Lung (tissue), 11 donors: ENCODE measurements at regions not wholly inside any gene's neighbourhood (a gene's known extent, or its start where the extent isn't known, plus 50 kb on each side); places are given as distances from the start of the nearest gene placed in this dataset.

ENCODE experiments used
- ATAC-seq: fragments of 200-7000 bp; cut with Tn5 transposase; one replicate; pipeline ENCODE4 v1.9.1; 2020; ENCODE audit warnings: moderate number of reproducible peaks; ENCODE audit not compliant: insufficient read depth, low FRiP score
- DNase-seq, 3 donors: peaks; one replicate each; pipeline ENCODE4 v3.0.0-alpha.2; 2013 to 2017
- H3K27ac ChIP-seq, 2 donors: one replicate each; pipeline ENCODE4 v1.5.1; 2013; ENCODE audit warnings: mild to moderate bottlenecking in 2 of 2, moderate library complexity in 2 of 2, control low read depth in 1 of 2, inconsistent platforms in 1 of 2, low read depth in 1 of 2, low read length in 1 of 2
- H3K27me3 ChIP-seq, 3 donors: one replicate each; pipeline ENCODE4 v1.5.1; 2013; ENCODE audit warnings: low read length in 2 of 3; ENCODE audit not compliant: control insufficient read depth in 3 of 3, insufficient read depth in 3 of 3
- H3K36me3 ChIP-seq, 4 donors: one replicate each; pipeline ENCODE4 v1.5.1; 2013; ENCODE audit warnings: low read length in 4 of 4, mild to moderate bottlenecking in 1 of 4, moderate library complexity in 1 of 4; ENCODE audit not compliant: control insufficient read depth in 4 of 4, insufficient read depth in 4 of 4
- H3K4me1 ChIP-seq, 5 donors: one replicate each; pipeline ENCODE4 v1.5.1; 2013; ENCODE audit warnings: low read length in 5 of 5, mild to moderate bottlenecking in 2 of 5, moderate library complexity in 1 of 5; ENCODE audit not compliant: control insufficient read depth in 5 of 5, insufficient read depth in 5 of 5
- H3K4me3 ChIP-seq: one replicate; pipeline ENCODE4 v1.5.1; 2013; ENCODE audit warnings: mild to moderate bottlenecking, control low read depth, moderate library complexity
- H3K9ac ChIP-seq, 2 donors: one replicate each; pipeline ENCODE4 v1.5.1; 2013; ENCODE audit warnings: low read length in 2 of 2, control low read depth in 1 of 2; ENCODE audit not compliant: insufficient read depth in 1 of 2
- H3K9me3 ChIP-seq, 4 donors: one replicate each; pipeline ENCODE4 v1.5.1; 2013; ENCODE audit warnings: low read length in 3 of 4, mild to moderate bottlenecking in 1 of 4, moderate library complexity in 1 of 4; ENCODE audit not compliant: control insufficient read depth in 4 of 4, insufficient read depth in 3 of 4
- WGBS, 2 donors: extraction: QIAGEN DNeasy Blood & Tissue Kit; methylation state at CpG; one replicate each; pipeline ENCODE4 v1.1.7; 2013; 5-methylcytosine and 5-hydroxymethylcytosine counted together
- TF ChIP-seq, protein P1 (sequence below): IDR thresholded peaks from 2 replicates; pipeline ENCODE4 v1.5.1; 2012; ENCODE audit warnings: mild to moderate bottlenecking; ENCODE audit errors: control extremely low read depth, extremely low read depth
- donor health status: control.
- donor health status: control.
- donor health status: Bipolar disorder and iron deficiency.
- donor health status: healthy.
- donor health status: DM: yes; HTN: yes; CAD: no.

DNA sequence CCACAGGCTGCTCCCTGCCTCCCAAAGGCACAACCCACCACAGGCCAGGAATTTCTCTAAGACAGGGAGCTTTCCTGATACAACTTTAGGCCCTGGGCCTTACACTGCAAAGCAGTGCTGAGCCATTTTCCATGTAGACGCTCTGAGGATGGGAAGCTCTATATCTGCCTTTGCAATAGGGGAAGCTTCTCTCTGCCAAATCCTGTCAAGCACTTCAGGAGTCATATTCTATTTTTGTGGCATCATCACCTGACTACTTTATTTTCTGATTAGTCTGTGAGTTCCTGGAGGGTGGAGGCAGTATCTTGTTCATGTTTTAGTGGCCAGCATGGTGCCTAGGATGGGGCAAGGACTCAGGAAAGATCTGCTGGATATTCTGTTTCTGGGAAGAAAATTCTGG, 382.0 kb downstream of the ZNF536 start:
- Histone ChIP-seq H3K27me3 (no peaks in the 10 kb centered on the region), H3K4me1 (peaks cover 0 to 1% (median 0%) of the 10 kb centered on the region in 5 donors), H3K9ac (no peak overlapping the region), H3K9me3 (peaks cover 0 to 14% (median 8%) of the 10 kb centered on the region in 4 donors), H3K27ac (no peak overlapping the region), H3K36me3 (no peaks in the 10 kb centered on the region), H3K4me3 (no peak overlapping the region)
- ATAC-seq (no peak), DNase-seq (no peak)
- TF ChIP-seq, protein P1, sequence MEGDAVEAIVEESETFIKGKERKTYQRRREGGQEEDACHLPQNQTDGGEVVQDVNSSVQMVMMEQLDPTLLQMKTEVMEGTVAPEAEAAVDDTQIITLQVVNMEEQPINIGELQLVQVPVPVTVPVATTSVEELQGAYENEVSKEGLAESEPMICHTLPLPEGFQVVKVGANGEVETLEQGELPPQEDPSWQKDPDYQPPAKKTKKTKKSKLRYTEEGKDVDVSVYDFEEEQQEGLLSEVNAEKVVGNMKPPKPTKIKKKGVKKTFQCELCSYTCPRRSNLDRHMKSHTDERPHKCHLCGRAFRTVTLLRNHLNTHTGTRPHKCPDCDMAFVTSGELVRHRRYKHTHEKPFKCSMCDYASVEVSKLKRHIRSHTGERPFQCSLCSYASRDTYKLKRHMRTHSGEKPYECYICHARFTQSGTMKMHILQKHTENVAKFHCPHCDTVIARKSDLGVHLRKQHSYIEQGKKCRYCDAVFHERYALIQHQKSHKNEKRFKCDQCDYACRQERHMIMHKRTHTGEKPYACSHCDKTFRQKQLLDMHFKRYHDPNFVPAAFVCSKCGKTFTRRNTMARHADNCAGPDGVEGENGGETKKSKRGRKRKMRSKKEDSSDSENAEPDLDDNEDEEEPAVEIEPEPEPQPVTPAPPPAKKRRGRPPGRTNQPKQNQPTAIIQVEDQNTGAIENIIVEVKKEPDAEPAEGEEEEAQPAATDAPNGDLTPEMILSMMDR = no peak
- WGBS, 2 donors = 79 to 85% methylated on average over 1 of the region's 1 CpG

DNA sequence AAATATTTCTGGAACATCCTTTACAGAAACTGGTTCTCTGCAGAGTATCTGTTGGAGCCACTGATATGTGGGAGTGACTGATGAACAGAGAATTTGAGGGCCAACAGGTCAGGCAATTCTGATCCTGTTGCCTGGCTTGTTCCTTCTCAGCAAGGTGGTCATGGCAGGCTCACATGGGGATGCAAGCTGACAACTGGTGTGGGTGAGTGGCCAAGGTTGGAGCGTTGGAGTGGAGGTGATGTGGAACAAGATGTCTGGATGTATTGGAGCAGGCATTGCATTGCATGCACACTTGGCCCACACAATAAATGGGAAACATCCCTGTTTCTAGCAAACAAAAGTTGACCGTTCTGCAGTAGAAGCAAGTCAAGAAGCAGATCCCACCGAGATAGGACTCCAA, 380.7 kb downstream of the ZNF536 start:
- Histone ChIP-seq H3K27me3 (no peaks in the 10 kb centered on the region), H3K27ac (no peak overlapping the region), H3K36me3 (no peaks in the 10 kb centered on the region), H3K4me3 (no peak overlapping the region), H3K9me3 (peaks cover 0 to 12% (median 8%) of the 10 kb centered on the region in 4 donors), H3K9ac (no peak overlapping the region), H3K4me1 (no peaks in the 10 kb centered on the region)
- WGBS, 2 donors = 81 to 86% methylated on average over 3 of the region's 3 CpGs
- ATAC-seq (no peak), DNase-seq (no peak)
- TF ChIP-seq, protein P1 = no peak

DNA sequence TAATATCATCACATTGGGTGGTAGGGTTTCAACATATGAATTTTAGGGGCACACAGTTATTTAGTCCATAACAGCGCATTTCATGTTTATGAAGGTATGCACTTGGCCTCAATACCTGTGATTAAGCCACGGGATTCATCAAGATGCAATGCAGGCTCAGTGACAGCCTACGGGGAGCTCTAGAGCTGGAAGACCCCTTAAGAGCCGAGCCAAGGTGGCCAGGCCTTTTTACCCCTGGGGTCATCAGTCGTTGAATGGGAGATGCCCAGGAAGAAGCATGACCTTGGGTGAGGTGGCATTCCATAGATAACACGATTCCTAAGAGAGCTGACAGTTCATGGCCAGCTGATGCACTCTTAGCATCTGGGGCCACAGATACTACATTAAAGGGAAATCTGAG, 380.0 kb downstream of the ZNF536 start:
- WGBS, 2 donors = 73 to 88% methylated on average over 6 of the region's 6 CpGs
- no peaks in the 10 kb centered on the region for H3K27me3 ChIP-seq
- ATAC-seq (no peak), DNase-seq (no peak)
- peaks cover 0 to 12% (median 8%) of the 10 kb centered on the region in 4 donors for H3K9me3 ChIP-seq
- H3K4me3 ChIP-seq = no peak overlapping the region
- no peak overlapping the region for H3K9ac ChIP-seq
- H3K27ac ChIP-seq = no peak overlapping the region
- H3K4me1 ChIP-seq = no peaks in the 10 kb centered on the region
- TF ChIP-seq, protein P1 = no peak
- no peaks in the 10 kb centered on the region for H3K36me3 ChIP-seq

DNA sequence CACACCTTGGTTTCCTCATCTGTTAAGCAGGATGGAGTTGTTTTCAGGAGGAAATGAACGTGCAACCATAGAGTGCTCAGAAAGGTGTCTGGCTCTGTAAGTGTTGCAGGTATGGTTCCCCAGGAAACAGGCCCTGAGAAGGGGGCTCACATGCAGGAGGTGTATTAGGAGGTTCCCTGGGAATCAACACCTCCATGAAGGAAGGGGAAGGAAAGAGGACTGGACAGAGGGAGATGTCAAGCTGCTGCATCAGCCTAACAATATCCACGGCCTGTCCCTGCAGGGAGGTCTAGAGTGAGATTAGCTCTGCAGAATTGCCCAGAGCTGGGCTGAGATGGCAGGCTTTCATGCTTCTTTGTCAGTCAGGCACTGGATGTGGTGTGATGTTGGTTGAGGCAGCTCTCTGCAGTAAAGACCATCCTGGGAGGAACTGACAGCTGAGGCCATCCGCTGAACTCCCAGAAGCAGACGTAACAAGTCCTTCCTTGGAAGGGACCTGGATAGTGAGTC, 373.3 kb downstream of the ZNF536 start:
- no peak for DNase-seq
- WGBS, 2 donors = 90 to 95% methylated on average over 4 of the region's 4 CpGs
- TF ChIP-seq, protein P1 = no peak

More for the DNA sequence above, 373.3 kb downstream of the ZNF536 start:
- peaks cover 0 to 5% (median 0%) of the 10 kb centered on the region in 3 donors for H3K27me3 ChIP-seq
- no peaks in the 10 kb centered on the region for H3K36me3 ChIP-seq
- H3K4me3 ChIP-seq = no peak overlapping the region
- H3K27ac ChIP-seq = no peak overlapping the region
- H3K4me1 ChIP-seq = peaks cover 0 to 15% (median 0%) of the 10 kb centered on the region in 5 donors
- no peak for ATAC-seq
- H3K9me3 ChIP-seq = peaks cover 0 to 8% (median 7%) of the 10 kb centered on the region in 4 donors
- no peak overlapping the region for H3K9ac ChIP-seq
